HG02571 (cell line): ENCODE measurements at regions not wholly inside any gene's neighbourhood (a gene's known extent, or its start where the extent isn't known, plus 50 kb on each side); places are given as distances from the start of the nearest gene placed in this dataset.

ENCODE experiments used
- ATAC-seq: cut with Tn5 transposase; IDR thresholded peaks from one replicate; pipeline ENCODE4 v1.9.1; 2021; ENCODE audit warnings: mild to moderate bottlenecking, moderate library complexity; ENCODE audit not compliant: unreplicated experiment

- ATAC-seq: no peak
These were observed 347.5 kb downstream of the SAMD5 start for GRCh38 chr6:147855803-147856482.

- no peak for ATAC-seq
These were observed 348.2 kb downstream of the SAMD5 start for GRCh38 chr6:147856687-147857086.

GRCh38 chr6:147858421-147858820 lies 349.9 kb downstream of the SAMD5 start:
- no peak for ATAC-seq

- ATAC-seq: no peak
These were observed 350.6 kb downstream of the SAMD5 start for GRCh38 chr6:147859071-147859470.

GRCh38 chr6:147861696-147862095 lies 353.2 kb downstream of the SAMD5 start:
- no peak for ATAC-seq

- no peak for ATAC-seq
These were observed 359.1 kb downstream of the SAMD5 start for GRCh38 chr6:147867433-147868226.

DNA sequence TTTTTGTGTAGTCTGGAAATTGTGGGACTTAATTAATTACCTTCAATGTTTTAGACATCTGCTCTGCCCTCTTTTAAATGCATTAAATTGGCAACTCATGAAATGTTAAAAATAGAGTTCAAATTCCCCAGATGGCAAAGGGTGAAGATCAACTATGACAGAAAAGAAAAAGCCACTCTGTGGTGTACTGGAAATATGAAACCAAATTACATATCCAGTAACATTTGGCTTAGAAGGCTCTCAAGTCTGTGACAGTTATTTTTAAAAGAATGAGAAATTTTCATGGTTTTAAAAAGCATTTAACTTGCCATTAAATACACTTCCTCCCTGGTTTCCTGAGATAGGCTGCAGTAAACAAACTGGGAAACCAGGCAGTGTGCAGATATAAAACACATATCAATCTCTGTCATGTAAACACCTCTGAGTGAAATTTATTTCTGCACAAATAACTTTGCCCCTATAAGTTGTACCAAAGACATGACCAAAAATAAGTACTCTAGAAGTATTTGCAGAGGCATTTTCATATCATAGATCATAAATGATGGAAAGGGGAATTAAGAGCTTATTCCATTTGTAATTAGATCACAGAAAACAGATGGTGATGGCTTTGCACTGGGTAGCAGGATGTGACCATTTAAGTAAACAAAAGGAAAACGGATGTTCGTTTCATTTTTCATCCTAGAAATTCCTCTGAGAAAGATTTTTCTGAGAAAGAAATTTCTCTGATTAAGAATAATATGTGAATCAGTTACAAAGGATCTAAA lies 360.1 kb downstream of the SAMD5 start:
- ATAC-seq: no peak

DNA sequence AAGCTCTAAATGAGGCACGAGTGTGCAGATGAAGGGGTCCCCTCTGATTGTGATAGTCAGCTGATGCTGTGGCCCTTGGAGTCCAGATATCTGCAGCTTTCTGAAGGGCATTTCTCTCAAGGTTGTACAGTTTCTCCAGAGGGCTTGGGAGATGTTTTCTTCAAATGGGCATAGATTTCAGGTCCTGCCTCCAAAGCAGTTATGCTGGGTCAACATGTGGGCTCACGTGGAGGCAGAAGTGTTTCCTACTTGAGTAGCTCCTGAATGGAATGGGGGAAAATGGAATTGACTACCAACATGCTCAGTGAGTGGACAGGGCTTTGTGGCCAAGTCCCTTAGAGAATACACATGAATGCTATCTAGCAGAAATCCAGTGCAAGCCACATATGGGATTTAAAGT lies 360.7 kb downstream of the SAMD5 start:
- no peak for ATAC-seq

DNA sequence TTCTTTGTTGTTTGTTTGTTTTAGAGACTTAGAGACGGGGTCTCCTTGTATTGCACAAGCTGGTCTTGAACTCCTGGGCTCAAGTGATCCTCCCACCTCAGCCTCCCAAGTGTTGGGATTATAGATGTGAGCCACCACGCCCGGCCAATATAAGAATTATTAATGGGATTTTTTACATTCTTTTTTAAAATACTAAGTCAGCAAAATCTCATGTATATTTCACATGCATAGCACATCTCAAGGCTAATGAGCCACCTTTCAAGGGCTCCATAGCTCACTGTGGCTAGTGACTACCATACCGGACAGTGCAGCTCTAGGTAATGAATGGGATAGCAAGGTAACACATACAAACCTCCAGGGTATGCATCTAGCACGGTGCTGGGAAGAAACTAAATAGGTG lies 361.4 kb downstream of the SAMD5 start:
- no peak for ATAC-seq

- ATAC-seq: no peak
These were observed 362.1 kb downstream of the SAMD5 start for GRCh38 chr6:147870506-147871110.

DNA sequence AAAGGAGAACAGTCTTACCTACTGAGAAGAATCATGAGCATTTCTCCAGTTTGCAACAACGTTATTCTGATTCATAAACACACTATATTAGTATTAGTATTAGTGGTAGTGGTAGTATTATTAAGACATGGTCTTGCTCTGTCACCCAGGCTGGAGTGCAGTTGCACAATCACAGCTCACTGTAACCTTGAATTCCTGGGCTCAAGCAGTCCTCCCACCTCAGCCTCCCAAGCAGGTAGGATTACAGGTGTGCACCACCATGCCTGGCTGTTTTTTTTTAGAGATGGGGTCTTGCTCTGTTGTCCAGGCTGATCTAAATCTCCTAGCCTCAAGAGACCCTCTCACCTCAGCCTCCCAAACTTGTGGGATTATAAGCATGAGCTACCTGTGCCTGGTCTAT lies 363.5 kb downstream of the SAMD5 start:
- no peak for ATAC-seq

DNA sequence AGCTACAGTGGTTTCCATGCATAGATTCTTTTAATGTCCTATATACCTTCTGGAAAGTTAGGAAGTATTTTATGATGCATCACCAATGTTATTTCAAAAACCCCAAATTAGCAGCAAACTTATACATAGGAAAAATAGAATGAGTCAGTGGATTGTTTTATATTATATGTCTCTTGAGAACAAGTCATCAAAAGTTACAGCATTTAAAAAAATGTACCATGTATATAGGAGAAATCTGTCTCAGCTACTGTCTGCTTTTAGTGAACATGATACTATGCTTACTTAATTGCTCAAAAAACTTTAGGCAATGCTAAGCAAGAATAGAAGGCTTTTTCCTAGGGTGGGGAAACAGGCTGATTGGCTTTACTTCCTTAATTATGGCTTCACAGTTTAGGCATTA lies 365.3 kb downstream of the SAMD5 start:
- ATAC-seq: no peak

- no peak for ATAC-seq
These were observed 365.8 kb downstream of the SAMD5 start for GRCh38 chr6:147874322-147874721.

GRCh38 chr6:147879031-147879580 lies 370.6 kb downstream of the SAMD5 start:
- no peak for ATAC-seq

GRCh38 chr6:147881432-147881831 lies 372.9 kb downstream of the SAMD5 start:
- ATAC-seq: no peak

- no peak for ATAC-seq
These were observed 379.9 kb downstream of the SAMD5 start for GRCh38 chr6:147888374-147888773.

- no peak for ATAC-seq
These were observed 383.2 kb downstream of the SAMD5 start for GRCh38 chr6:147891671-147892070.

- ATAC-seq: no peak
These were observed 384.0 kb downstream of the SAMD5 start for GRCh38 chr6:147892476-147892875.

DNA sequence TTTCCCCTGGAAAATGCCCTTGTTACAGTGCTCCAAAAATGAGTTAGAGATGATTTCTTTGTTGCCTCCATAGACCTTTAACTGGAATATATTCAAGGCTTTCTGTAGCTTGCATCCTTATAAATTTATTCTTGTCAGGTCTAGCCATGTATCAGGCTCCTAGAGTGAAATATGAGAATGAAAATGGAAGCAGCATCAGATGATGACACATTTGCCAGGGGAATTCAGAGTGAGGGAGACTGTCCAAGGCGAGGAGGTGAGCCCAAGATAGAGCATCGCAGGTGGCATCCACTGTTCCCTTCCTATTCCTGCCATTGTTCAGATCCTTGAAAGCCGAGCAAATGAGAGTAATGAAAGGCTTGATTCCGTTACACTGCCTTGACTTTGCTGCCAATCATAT lies 386.8 kb downstream of the SAMD5 start:
- no peak for ATAC-seq

GRCh38 chr6:147900247-147900830 lies 391.8 kb downstream of the SAMD5 start:
- ATAC-seq: no peak

GRCh38 chr6:147903321-147903720 lies 394.8 kb downstream of the SAMD5 start:
- no peak for ATAC-seq
